ENCODE measurements at regions not wholly inside any gene's neighbourhood (a gene's known extent, or its start where the extent isn't known, plus 50 kb on each side); places are given as distances from the start of the nearest gene placed in this dataset.

GRCh38 chr7:63931985-63932577 lies 66.6 kb upstream of the ZNF722 start:
- no peak for ATAC-seq
- Histone ChIP-seq H3K4me1 (peaks cover 0 to 3% (median under 1%) of the 10 kb centered on the region in 12 donors), H3K27ac (no peak overlapping the region), H3K9me3 (peaks cover 0 to 35% (median 1%) of the 10 kb centered on the region in 12 donors), H3K4me3 (no peak overlapping the region), H3K27me3 (peaks cover 0 to 6% (median 0%) of the 10 kb centered on the region in 9 donors), H3K36me3 (no peaks in the 10 kb centered on the region)
- peak in 1 of 5 donors; percentile 23 for DNase-seq
- intact Hi-C loops (cut with DNase I): no loop called here
- WGBS, 4 donors: 88 to 91% (median 90%) methylated on average over 15 to 22 of the region's 22 CpGs
- no peak for TF ChIP-seq POLR2A (IDR thresholded peaks at IDR 0.05)
- TF ChIP-seq CTCF (IDR thresholded peaks at IDR 0.05): no peak
